AG04449 (cell line): ENCODE measurements at regions not wholly inside any gene's neighbourhood (a gene's known extent, or its start where the extent isn't known, plus 50 kb on each side); places are given as distances from the start of the nearest gene placed in this dataset.

Source experiments
- CTCF ChIA-PET: fragments of 350-600 bp; formaldehyde crosslinking; extraction: SDS; loops from one replicate; lab custom pipeline; 2021; ENCODE audit warnings: antibody characterized with exemption; lab: Yijun Ruan, JAX
- POLR2A ChIA-PET: fragments of 400-600, 350-600 bp; formaldehyde crosslinking; extraction: SDS; loops from one replicate; lab custom pipeline; 2020; ENCODE audit warnings: antibody characterized with exemption, inconsistent platforms; lab: Yijun Ruan, JAX
- DNase-seq: peaks from one replicate; pipeline ENCODE4 v3.0.0-alpha.2; 2010; ENCODE audit warnings: low read depth, low spot score
- H3K4me3 ChIP-seq: 2 replicates; pipeline ENCODE4 v1.5.1; 2011; ENCODE audit warnings: low read depth, mild to moderate bottlenecking, control low read depth, low read length
- CTCF ChIP-seq: IDR thresholded peaks from one replicate; pipeline ENCODE4 v1.5.1; 2011; ENCODE audit warnings: mild to moderate bottlenecking, moderate library complexity, low read length, control low read depth, inconsistent platforms; ENCODE audit not compliant: insufficient read depth; ENCODE audit errors: missing control alignments

- no peak for TF ChIP-seq CTCF
- POLR2A ChIA-PET = no interaction called here
- DNase-seq = no peak
- CTCF ChIA-PET = no interaction called here
- no peak overlapping the region for H3K4me3 ChIP-seq
Measured at GRCh38 chr3:59262076-59262498, 212.3 kb upstream of the CFAP20DC start.

- DNase-seq = no peak
- POLR2A ChIA-PET = no interaction called here
- H3K4me3 ChIP-seq = no peak overlapping the region
- CTCF ChIA-PET = interaction anchor here (1.4 kb wide), 1 partner anchor 598 kb away, joined by 4 read pairs; no protein-coding TSS in a partner anchor
- TF ChIP-seq CTCF = no peak
Measured at GRCh38 chr3:59261009-59261408, 211.2 kb upstream of the CFAP20DC start.

- TF ChIP-seq CTCF = no peak
- no peak overlapping the region for H3K4me3 ChIP-seq
- DNase-seq = no peak
- POLR2A ChIA-PET = interaction anchor here (0.6 kb wide), 1 partner anchor 17 kb away, joined by 3 read pairs; no protein-coding TSS in a partner anchor
- CTCF ChIA-PET = no interaction called here
Measured at GRCh38 chr3:59258550-59259260, 208.9 kb upstream of the CFAP20DC start.

GRCh38 chr3:59257506-59257905 is 207.7 kb upstream of the CFAP20DC start:
- CTCF ChIA-PET = no interaction called here
- TF ChIP-seq CTCF = no peak
- POLR2A ChIA-PET = no interaction called here
- no peak overlapping the region for H3K4me3 ChIP-seq
- no peak for DNase-seq

GRCh38 chr3:59256230-59256629 is 206.4 kb upstream of the CFAP20DC start:
- CTCF ChIA-PET = no interaction called here
- POLR2A ChIA-PET = no interaction called here
- no peak for TF ChIP-seq CTCF
- DNase-seq = no peak
- no peak overlapping the region for H3K4me3 ChIP-seq

GRCh38 chr3:59254976-59255375 is 205.2 kb upstream of the CFAP20DC start:
- DNase-seq = no peak
- H3K4me3 ChIP-seq = no peak overlapping the region
- TF ChIP-seq CTCF = no peak
- ChIA-PET CTCF (no interaction called here), POLR2A (no interaction called here)
